HCT116 (cell line): ENCODE measurements at regions not wholly inside any gene's neighbourhood (a gene's known extent, or its start where the extent isn't known, plus 50 kb on each side); places are given as distances from the start of the nearest gene placed in this dataset.

Source experiments
- ATAC-seq: fragments of 200-7000 bp; cut with Tn5 transposase; 2 replicates; pipeline ENCODE4 v1.9.1; 2020; ENCODE audit warnings: mild to moderate bottlenecking, moderate library complexity
- BruUV-seq: library from RNA; stranded (reverse); fragments of 400-500 nt; replicated peaks from 2 replicates; lab custom pipeline; 2021; lab: Mats Ljungman, UMichigan
- CTCF ChIA-PET: fragments of 300-600 bp; sonication (Branson Sonifier 250); formaldehyde crosslinking; loops from one replicate; lab custom pipeline; 2021; ENCODE audit warnings: antibody characterized with exemption; lab: Charles Lee
- POLR2A ChIA-PET: fragments of 300-600, 350-600 bp; sonication (Branson Sonifier 250); formaldehyde crosslinking; loops from one replicate; lab custom pipeline; 2021; ENCODE audit warnings: antibody characterized with exemption; lab: Charles Lee
- RAD21 ChIA-PET, 2 experiments: fragments of 300-600 bp; sonication (Branson Sonifier 250); formaldehyde crosslinking; loops; one replicate each; lab custom pipeline; 2023; ENCODE audit warnings: low total read pairs in 2 of 2; ENCODE audit not compliant: uncharacterized antibody in 2 of 2, unreplicated experiment in 2 of 2, low non-redundant PET in 1 of 2; lab: Charles Lee
- DNase-seq: peaks from one replicate; pipeline ENCODE4 v3.0.0-alpha.2; 2010; ENCODE audit warnings: low read depth, low spot score
- H2AFZ ChIP-seq: fragments of 200-600 bp; shearing (Covaris generic), sonication (generic); 2 replicates; pipeline ENCODE4 v1.6.1; 2017; ENCODE audit warnings: low read depth, mixed run types, mixed read lengths, antibody characterized with exemption, low read length; ENCODE audit not compliant: poor library complexity, severe bottlenecking
- H3K27ac ChIP-seq: 2 replicates; pipeline ENCODE4 v1.5.1; 2012; ENCODE audit warnings: low read depth, low read length
- H3K27me3 ChIP-seq: fragments of 200-600 bp; sonication (generic); 2 replicates; pipeline ENCODE4 v1.6.1; 2016; ENCODE audit warnings: mixed run types, low read length, mixed read lengths; ENCODE audit not compliant: insufficient read depth
- H3K36me3 ChIP-seq, 2 experiments: fragments of 200-500 bp in 1 of 2; fragments of 200-600 bp in 1 of 2; sonication (Bioruptor generic) in 1 of 2; sonication (generic) in 1 of 2; 2 replicates each; pipeline versions ENCODE4 v1.5.1 to v1.6.1; 2014 to 2016; ENCODE audit warnings: low read length in 2 of 2, inconsistent platforms in 1 of 2, mixed read lengths in 1 of 2, mixed run types in 1 of 2; ENCODE audit not compliant: insufficient read depth in 2 of 2, control insufficient read depth in 1 of 2
- H3K4me1 ChIP-seq, 2 experiments: fragments of 200-600 bp in 1 of 2; sonication (generic) in 1 of 2; 2 replicates each; pipeline versions ENCODE4 v1.5.1 to v1.6.1; 2012 to 2017; ENCODE audit warnings: low read length in 2 of 2, inconsistent platforms in 1 of 2, mild to moderate bottlenecking in 1 of 2, mixed read lengths in 1 of 2, mixed run types in 1 of 2, moderate library complexity in 1 of 2; ENCODE audit not compliant: insufficient read depth in 2 of 2, control insufficient read depth in 1 of 2
- H3K4me2 ChIP-seq: fragments of 200-600 bp; sonication (generic); 2 replicates; pipeline ENCODE4 v1.6.1; 2017; ENCODE audit warnings: mixed run types, low read length, mixed read lengths
- H3K4me3 ChIP-seq, 2 experiments: fragments of 200-600 bp in 1 of 2; sonication (generic) in 1 of 2; replicated peaks in 1 of 2; 2 replicates each; pipeline ENCODE4 v1.5.1; 2011 to 2016; ENCODE audit warnings: low read length in 2 of 2, control low read depth in 1 of 2, low read depth in 1 of 2, mild to moderate bottlenecking in 1 of 2, mixed read lengths in 1 of 2, mixed run types in 1 of 2
- H3K79me2 ChIP-seq: fragments of 200-600 bp; sonication (generic); 2 replicates; pipeline ENCODE4 v1.6.1; 2017; ENCODE audit warnings: mild to moderate bottlenecking, mixed run types, low read length, moderate library complexity, mixed read lengths; ENCODE audit not compliant: insufficient read depth
- H3K9ac ChIP-seq: fragments of 200-600 bp; sonication (generic); 2 replicates; pipeline ENCODE4 v1.6.1; 2016; ENCODE audit warnings: low read length, mixed read lengths
- H3K9me2 ChIP-seq: fragments of 200-600 bp; sonication (generic), shearing (Covaris generic); 2 replicates; pipeline ENCODE4 v1.6.1; 2017; ENCODE audit warnings: mixed run types, mild to moderate bottlenecking, moderate library complexity; ENCODE audit not compliant: insufficient read depth
- H3K9me3 ChIP-seq, 2 experiments: fragments of 200-500 bp in 1 of 2; fragments of 200-600 bp in 1 of 2; sonication (Bioruptor generic) in 1 of 2; sonication (generic) in 1 of 2; 2 replicates each; pipeline ENCODE4 v1.6.1; 2014 to 2017; ENCODE audit warnings: low read length in 2 of 2, mixed read lengths in 2 of 2, inconsistent platforms in 1 of 2, low read depth in 1 of 2, mild to moderate bottlenecking in 1 of 2, mixed run types in 1 of 2, moderate library complexity in 1 of 2; ENCODE audit not compliant: control insufficient read depth in 1 of 2, insufficient read depth in 1 of 2
- H4K20me1 ChIP-seq: fragments of 200-600 bp; sonication (generic), shearing (Covaris generic); 2 replicates; pipeline ENCODE4 v1.6.1; 2017; ENCODE audit warnings: mixed run types, mild to moderate bottlenecking, moderate library complexity; ENCODE audit not compliant: insufficient read depth
- CBX3 ChIP-seq: IDR thresholded peaks from 2 replicates; pipeline ENCODE4 v1.6.1; 2012; ENCODE audit warnings: low read depth
- EGR1 ChIP-seq: IDR thresholded peaks from 2 replicates; pipeline ENCODE4 v1.6.1; 2012; ENCODE audit warnings: low read depth
- EZH2 ChIP-seq: fragments of 200-600 bp; sonication (generic); IDR thresholded peaks from 2 replicates; pipeline ENCODE4 v1.6.1; 2017; ENCODE audit warnings: antibody characterized with exemption, mixed run types
- POLR2AphosphoS5 ChIP-seq: IDR thresholded peaks from 2 replicates; pipeline ENCODE4 v1.6.1; 2011; ENCODE audit warnings: mild to moderate bottlenecking, low read depth, low read length, moderate library complexity
- RAD21 ChIP-seq: IDR thresholded peaks from 2 replicates; pipeline ENCODE4 v1.6.1; 2012; ENCODE audit warnings: low read depth, mild to moderate bottlenecking
- TCF7L2 ChIP-seq: IDR thresholded peaks from 2 replicates; pipeline ENCODE4 v1.7.0; 2011; ENCODE audit warnings: borderline replicate concordance, inconsistent platforms; ENCODE audit not compliant: insufficient read depth, insufficient read length; ENCODE audit errors: extremely low read depth
- YY1 ChIP-seq: IDR thresholded peaks from 2 replicates; pipeline ENCODE4 v1.6.1; 2011; ENCODE audit warnings: low read length, low read depth, moderate library complexity, mild to moderate bottlenecking; ENCODE audit not compliant: insufficient replicate concordance; ENCODE audit errors: extremely low read depth
- ZFX ChIP-seq: fragments of 450-650 bp; IDR thresholded peaks from 2 replicates; pipeline ENCODE4 v1.6.1; 2017
- ZNF274 ChIP-seq: fragments of 200-500 bp; sonication (Bioruptor generic); IDR thresholded peaks from 2 replicates; pipeline ENCODE4 v1.6.1; 2014; ENCODE audit warnings: mild to moderate bottlenecking, low read depth, low read length, inconsistent platforms
- intact Hi-C: fragments of 100-400 bp; cut with micrococcal nuclease; formaldehyde crosslinking; loops from 2 replicates; pipeline ENCODE4 v1.10.0; 2022
- TF ChIP-seq, protein P1 (sequence below), 3 experiments: fragments of 200-600 bp in 1 of 3; sonication (generic) in 1 of 3; IDR thresholded peaks in 2 of 3; conservative IDR thresholded peaks in 1 of 3; 2 replicates each; pipeline ENCODE4 v1.5.1; 2012 to 2017; ENCODE audit warnings: low read depth in 2 of 3, low read length in 2 of 3, antibody characterized with exemption in 1 of 3, borderline replicate concordance in 1 of 3, control low read depth in 1 of 3, mild to moderate bottlenecking in 1 of 3, mixed read lengths in 1 of 3, mixed run types in 1 of 3, moderate library complexity in 1 of 3; ENCODE audit not compliant: insufficient read depth in 1 of 3
- TF ChIP-seq, protein P2 (sequence below): IDR thresholded peaks from 2 replicates; pipeline ENCODE4 v1.6.1; 2012; ENCODE audit warnings: low read depth

DNA sequence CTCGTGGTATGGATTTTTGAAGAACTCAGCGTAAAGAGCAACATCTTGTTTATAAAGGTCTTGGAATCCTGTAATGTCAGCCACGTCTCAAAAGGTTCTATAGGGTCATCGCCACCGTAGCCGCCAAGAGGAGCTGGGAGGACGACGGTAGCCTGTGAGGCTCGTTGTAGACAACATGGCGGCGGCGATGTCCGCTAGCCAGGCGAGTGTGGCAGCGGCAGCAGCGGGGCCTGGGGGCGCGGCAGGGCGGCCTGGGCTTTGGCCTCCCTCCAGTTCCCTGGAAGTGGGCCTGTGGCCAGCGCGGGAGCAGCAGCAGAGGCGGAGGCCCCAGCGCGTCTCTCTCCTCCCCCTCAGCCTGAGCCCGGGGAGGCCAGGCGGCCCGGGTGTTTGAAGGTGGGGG is 143.5 kb upstream of the PBDC1 start:
- Histone ChIP-seq H3K9ac (no peak overlapping the region), H3K4me3 (no peak overlapping the region), H2AFZ (no peak overlapping the region), H3K27me3 (no peaks in the 10 kb centered on the region), H3K27ac (no peak overlapping the region), H4K20me1 (no peaks in the 10 kb centered on the region), H3K4me1 (no peaks in the 10 kb centered on the region), H3K9me2 (no peaks in the 10 kb centered on the region), H3K36me3 (no peaks in the 10 kb centered on the region), H3K4me2 (no peak overlapping the region), H3K9me3 (no peaks in the 10 kb centered on the region), H3K79me2 (no peaks in the 10 kb centered on the region)
- intact Hi-C loops = no loop called here
- ChIA-PET POLR2A (no interaction called here), RAD21 (no interaction called here), CTCF (no interaction called here)
- BruUV-seq = no TSS peak
- TF ChIP-seq RAD21 (no peak), EGR1 (no peak), ZFX (no peak), ZNF274 (no peak), POLR2AphosphoS5 (no peak), TCF7L2 (no peak), YY1 (no peak), EZH2 (no peak), CBX3 (no peak)
- TF ChIP-seq, protein P1, sequence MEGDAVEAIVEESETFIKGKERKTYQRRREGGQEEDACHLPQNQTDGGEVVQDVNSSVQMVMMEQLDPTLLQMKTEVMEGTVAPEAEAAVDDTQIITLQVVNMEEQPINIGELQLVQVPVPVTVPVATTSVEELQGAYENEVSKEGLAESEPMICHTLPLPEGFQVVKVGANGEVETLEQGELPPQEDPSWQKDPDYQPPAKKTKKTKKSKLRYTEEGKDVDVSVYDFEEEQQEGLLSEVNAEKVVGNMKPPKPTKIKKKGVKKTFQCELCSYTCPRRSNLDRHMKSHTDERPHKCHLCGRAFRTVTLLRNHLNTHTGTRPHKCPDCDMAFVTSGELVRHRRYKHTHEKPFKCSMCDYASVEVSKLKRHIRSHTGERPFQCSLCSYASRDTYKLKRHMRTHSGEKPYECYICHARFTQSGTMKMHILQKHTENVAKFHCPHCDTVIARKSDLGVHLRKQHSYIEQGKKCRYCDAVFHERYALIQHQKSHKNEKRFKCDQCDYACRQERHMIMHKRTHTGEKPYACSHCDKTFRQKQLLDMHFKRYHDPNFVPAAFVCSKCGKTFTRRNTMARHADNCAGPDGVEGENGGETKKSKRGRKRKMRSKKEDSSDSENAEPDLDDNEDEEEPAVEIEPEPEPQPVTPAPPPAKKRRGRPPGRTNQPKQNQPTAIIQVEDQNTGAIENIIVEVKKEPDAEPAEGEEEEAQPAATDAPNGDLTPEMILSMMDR (IDR thresholded peaks at IDR 0.05 in 2 of 3, conservative IDR thresholded peaks at IDR 0.05 in 1 of 3; ENCODE audit: borderline replicate concordance in 1 of 3, insufficient read depth in 1 of 3, low read depth in 2 of 3, low read length in 2 of 3) = no peak
- TF ChIP-seq, protein P2, sequence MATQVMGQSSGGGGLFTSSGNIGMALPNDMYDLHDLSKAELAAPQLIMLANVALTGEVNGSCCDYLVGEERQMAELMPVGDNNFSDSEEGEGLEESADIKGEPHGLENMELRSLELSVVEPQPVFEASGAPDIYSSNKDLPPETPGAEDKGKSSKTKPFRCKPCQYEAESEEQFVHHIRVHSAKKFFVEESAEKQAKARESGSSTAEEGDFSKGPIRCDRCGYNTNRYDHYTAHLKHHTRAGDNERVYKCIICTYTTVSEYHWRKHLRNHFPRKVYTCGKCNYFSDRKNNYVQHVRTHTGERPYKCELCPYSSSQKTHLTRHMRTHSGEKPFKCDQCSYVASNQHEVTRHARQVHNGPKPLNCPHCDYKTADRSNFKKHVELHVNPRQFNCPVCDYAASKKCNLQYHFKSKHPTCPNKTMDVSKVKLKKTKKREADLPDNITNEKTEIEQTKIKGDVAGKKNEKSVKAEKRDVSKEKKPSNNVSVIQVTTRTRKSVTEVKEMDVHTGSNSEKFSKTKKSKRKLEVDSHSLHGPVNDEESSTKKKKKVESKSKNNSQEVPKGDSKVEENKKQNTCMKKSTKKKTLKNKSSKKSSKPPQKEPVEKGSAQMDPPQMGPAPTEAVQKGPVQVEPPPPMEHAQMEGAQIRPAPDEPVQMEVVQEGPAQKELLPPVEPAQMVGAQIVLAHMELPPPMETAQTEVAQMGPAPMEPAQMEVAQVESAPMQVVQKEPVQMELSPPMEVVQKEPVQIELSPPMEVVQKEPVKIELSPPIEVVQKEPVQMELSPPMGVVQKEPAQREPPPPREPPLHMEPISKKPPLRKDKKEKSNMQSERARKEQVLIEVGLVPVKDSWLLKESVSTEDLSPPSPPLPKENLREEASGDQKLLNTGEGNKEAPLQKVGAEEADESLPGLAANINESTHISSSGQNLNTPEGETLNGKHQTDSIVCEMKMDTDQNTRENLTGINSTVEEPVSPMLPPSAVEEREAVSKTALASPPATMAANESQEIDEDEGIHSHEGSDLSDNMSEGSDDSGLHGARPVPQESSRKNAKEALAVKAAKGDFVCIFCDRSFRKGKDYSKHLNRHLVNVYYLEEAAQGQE = no peak
- ATAC-seq = no peak
- no peak for DNase-seq
